GM12875 (cell line): ENCODE measurements at regions not wholly inside any gene's neighbourhood (a gene's known extent, or its start where the extent isn't known, plus 50 kb on each side); places are given as distances from the start of the nearest gene placed in this dataset.

ENCODE experiments used
- H3K4me3 ChIP-seq: one replicate; pipeline ENCODE4 v1.5.1; 2011; ENCODE audit warnings: low read depth, low read length, control low read depth
- CTCF ChIP-seq: IDR thresholded peaks from 2 replicates; pipeline ENCODE4 v1.5.1; 2011; ENCODE audit warnings: low read depth, mild to moderate bottlenecking, control low read depth, inconsistent platforms, low read length, moderate library complexity, borderline replicate concordance; ENCODE audit not compliant: insufficient read depth

GRCh38 chr14:85382341-85382740 lies 147.6 kb upstream of the FLRT2 start:
- H3K4me3 ChIP-seq, result no peak overlapping the region
- no peak for TF ChIP-seq CTCF

- H3K4me3 ChIP-seq, result no peak overlapping the region
- TF ChIP-seq CTCF, result no peak
Observed at GRCh38 chr14:85387181-85387580, 142.8 kb upstream of the FLRT2 start.

GRCh38 chr14:85390236-85390635 lies 139.7 kb upstream of the FLRT2 start:
- H3K4me3 ChIP-seq, result no peak overlapping the region
- no peak for TF ChIP-seq CTCF

- TF ChIP-seq CTCF, result no peak
- H3K4me3 ChIP-seq, result no peak overlapping the region
Observed at GRCh38 chr14:85391455-85391854, 138.5 kb upstream of the FLRT2 start.

- TF ChIP-seq CTCF, result no peak
- no peak overlapping the region for H3K4me3 ChIP-seq
Observed at GRCh38 chr14:85391892-85392291, 138.1 kb upstream of the FLRT2 start.

- no peak for TF ChIP-seq CTCF
- H3K4me3 ChIP-seq, result no peak overlapping the region
Observed at GRCh38 chr14:85399186-85399585, 130.8 kb upstream of the FLRT2 start.

- TF ChIP-seq CTCF, result no peak
- no peak overlapping the region for H3K4me3 ChIP-seq
Observed at GRCh38 chr14:85400678-85401077, 129.3 kb upstream of the FLRT2 start.
